Breast epithelium (tissue), 4 donors: ENCODE measurements at regions not wholly inside any gene's neighbourhood (a gene's known extent, or its start where the extent isn't known, plus 50 kb on each side); places are given as distances from the start of the nearest gene placed in this dataset.

Experiments used
- DNase-seq, 2 donors: peaks; one replicate each; pipeline ENCODE4 v3.0.0-alpha.2; 2019; ENCODE audit warnings: low spot score in 2 of 2
- H3K27ac ChIP-seq, 2 donors: fragments of 200-600 bp; sonication (generic) in 1 of 2; one replicate each; pipeline ENCODE4 v1.5.1; 2016 to 2019; ENCODE audit warnings: mild to moderate bottlenecking in 1 of 2
- H3K27me3 ChIP-seq, 2 donors: fragments of 200-600 bp; sonication (generic) in 1 of 2; one replicate each; pipeline versions ENCODE4 v1.5.1 to v1.6.0; 2017 to 2019; ENCODE audit warnings: control low read depth in 1 of 2, mild to moderate bottlenecking in 1 of 2
- H3K36me3 ChIP-seq: fragments of 200-600 bp; one replicate; pipeline ENCODE4 v1.5.1; 2019
- H3K4me1 ChIP-seq, 2 donors: fragments of 200-600 bp; sonication (generic); one replicate each; pipeline ENCODE4 v1.5.1; 2016 to 2019; ENCODE audit warnings: control low read depth in 1 of 2
- H3K4me3 ChIP-seq, 3 donors: fragments of 200-600 bp; sonication (generic); 1 replicate in 2 of 3; 2 replicates in 1 of 3; pipeline ENCODE4 v1.5.1; 2016 to 2019; ENCODE audit warnings: mild to moderate bottlenecking in 3 of 3, moderate library complexity in 2 of 3
- H3K9me3 ChIP-seq, 2 donors: fragments of 200-600 bp; sonication (generic) in 1 of 2; one replicate each; pipeline ENCODE4 v1.5.1; 2016 to 2019; ENCODE audit warnings: control low read depth in 1 of 2
- CTCF ChIP-seq, 3 donors: fragments of 450-650 bp; IDR thresholded peaks; one replicate each; pipeline ENCODE4 v1.5.1; 2016 to 2017; ENCODE audit warnings: antibody characterized with exemption in 3 of 3, mild to moderate bottlenecking in 3 of 3, moderate library complexity in 3 of 3
- POLR2A ChIP-seq: fragments of 450-650 bp; IDR thresholded peaks from one replicate; pipeline ENCODE4 v1.6.1; 2016; ENCODE audit warnings: antibody characterized with exemption, mild to moderate bottlenecking, moderate library complexity
- POLR2AphosphoS5 ChIP-seq, 3 donors: sonication (generic); formaldehyde crosslinking; IDR thresholded peaks; one replicate each; pipeline ENCODE4 v1.6.1; 2017; ENCODE audit warnings: antibody characterized with exemption in 3 of 3
- intact Hi-C: fragments of 100-400 bp; cut with DNase I; formaldehyde crosslinking; loops from one replicate; pipeline ENCODE4 v1.15.1; 2023; ENCODE audit warnings: low total_unique reads

- no peaks in the 10 kb centered on the region for H3K9me3 ChIP-seq
- DNase-seq: no peak
These were observed 289.1 kb downstream of the PCDH19 start for GRCh38 chrX:100120956-100121355.

GRCh38 chrX:100098660-100099375 lies 311.3 kb downstream of the PCDH19 start:
- Histone ChIP-seq H3K4me1 (no peaks in the 10 kb centered on the region), H3K27ac (no peak overlapping the region), H3K9me3 (peaks cover 0 to 19% of the 10 kb centered on the region in 2 donors), H3K27me3 (no peaks in the 10 kb centered on the region), H3K4me3 (no peak overlapping the region), H3K36me3 (no peaks in the 10 kb centered on the region)
- intact Hi-C loops: no loop called here
- DNase-seq: no peak
- TF ChIP-seq CTCF (IDR thresholded peaks at IDR 0.05): no peak
- no peak for TF ChIP-seq POLR2AphosphoS5 (IDR thresholded peaks at IDR 0.05)
- no peak for TF ChIP-seq POLR2A

More at GRCh38 chrX:100120956-100121355, 289.1 kb downstream of the PCDH19 start:
- no peaks in the 10 kb centered on the region for H3K4me1 ChIP-seq
- no peak overlapping the region for H3K4me3 ChIP-seq
- peaks cover 0 to 44% of the 10 kb centered on the region in 2 donors for H3K27me3 ChIP-seq
- no peak overlapping the region for H3K27ac ChIP-seq
- H3K36me3 ChIP-seq: no peaks in the 10 kb centered on the region
- TF ChIP-seq POLR2AphosphoS5 (IDR thresholded peaks at IDR 0.05): no peak
- TF ChIP-seq CTCF (IDR thresholded peaks at IDR 0.05): no peak
- TF ChIP-seq POLR2A: no peak
- intact Hi-C loops: no loop called here

- Histone ChIP-seq H3K36me3 (no peaks in the 10 kb centered on the region), H3K27me3 (peaks cover 0 to 19% of the 10 kb centered on the region in 2 donors), H3K27ac (no peak overlapping the region), H3K4me1 (no peaks in the 10 kb centered on the region), H3K4me3 (no peak overlapping the region), H3K9me3 (peaks cover 0 to 28% of the 10 kb centered on the region in 2 donors)
- TF ChIP-seq POLR2AphosphoS5 (IDR thresholded peaks at IDR 0.05) (no peak), POLR2A (no peak)
- intact Hi-C loops: no loop called here
- DNase-seq: no peak
These were observed 319.1 kb downstream of the PCDH19 start for GRCh38 chrX:100090931-100091330.

- TF ChIP-seq POLR2A: no peak
- TF ChIP-seq CTCF (IDR thresholded peaks at IDR 0.05): no peak
- no peak for TF ChIP-seq POLR2AphosphoS5 (IDR thresholded peaks at IDR 0.05)
- H3K27ac ChIP-seq: no peak overlapping the region
- no peaks in the 10 kb centered on the region for H3K4me1 ChIP-seq
- H3K9me3 ChIP-seq: peaks cover 0 to 17% of the 10 kb centered on the region in 2 donors
- DNase-seq: no peak
- H3K4me3 ChIP-seq: no peak overlapping the region
- H3K36me3 ChIP-seq: no peaks in the 10 kb centered on the region
- intact Hi-C loops: no loop called here
- H3K27me3 ChIP-seq: peaks cover 0 to 31% of the 10 kb centered on the region in 2 donors
These were observed 320.3 kb downstream of the PCDH19 start for GRCh38 chrX:100089724-100090123.

- Histone ChIP-seq H3K4me1 (no peaks in the 10 kb centered on the region), H3K9me3 (no peaks in the 10 kb centered on the region), H3K36me3 (no peaks in the 10 kb centered on the region), H3K27me3 (peaks cover 0 to 37% of the 10 kb centered on the region in 2 donors), H3K4me3 (no peak overlapping the region), H3K27ac (no peak overlapping the region)
- intact Hi-C loops: no loop called here
- TF ChIP-seq POLR2A: no peak
- TF ChIP-seq POLR2AphosphoS5 (IDR thresholded peaks at IDR 0.05): no peak
- no peak for TF ChIP-seq CTCF (IDR thresholded peaks at IDR 0.05)
- DNase-seq: no peak
These were observed 324.2 kb downstream of the PCDH19 start for GRCh38 chrX:100085846-100086245.
